H54 (cell line): ENCODE measurements at regions not wholly inside any gene's neighbourhood (a gene's known extent, or its start where the extent isn't known, plus 50 kb on each side); places are given as distances from the start of the nearest gene placed in this dataset.
"Not testable (repeated sequence)": the region's sequence is repeated elsewhere in the genome, so short reads cannot be mapped to it uniquely, and the experiment has no call there.

Experiments
- DNase-seq: peaks from one replicate; pipeline ENCODE4 v3.0.0; 2011; ENCODE audit warnings: low spot score, mixed read lengths; ENCODE audit not compliant: insufficient read length
- FAIRE-seq: peaks from 3 replicates; lab custom pipeline; 2011; peaks lifted over from hg19 to GRCh38; lab: Jason Lieb, UNC
- POLR2A ChIP-seq: IDR thresholded peaks from 2 replicates; pipeline ENCODE4 v1.6.1; 2011; ENCODE audit warnings: low read depth, mild to moderate bottlenecking, low read length

- FAIRE-seq (no peak), DNase-seq (no peak)
- TF ChIP-seq POLR2A, result no peak
These were observed 125.5 kb upstream of the FAR2 start for GRCh38 chr12:29023436-29024076.

DNA sequence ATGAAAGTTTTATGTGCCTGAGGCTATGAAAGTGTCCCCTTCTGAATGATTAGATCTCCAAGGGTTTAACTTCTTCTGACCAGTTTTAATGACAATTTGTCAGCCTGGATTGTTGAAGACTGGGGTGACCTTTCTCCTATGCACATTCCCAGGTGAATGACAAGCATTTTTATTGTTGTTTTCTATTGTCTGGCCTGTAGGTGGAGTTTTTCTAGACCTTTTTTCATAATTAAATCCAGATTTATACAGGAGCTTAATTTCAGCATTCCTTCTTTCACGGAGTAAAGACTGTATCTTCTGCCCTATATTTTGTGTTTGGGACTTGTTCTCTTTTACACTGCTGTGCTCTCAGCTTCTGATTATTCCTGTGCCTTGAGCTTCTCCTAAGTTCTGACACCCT is 125.0 kb upstream of the FAR2 start:
- FAIRE-seq, result no peak
- no peak for DNase-seq
- TF ChIP-seq POLR2A, result no peak

- no peak for DNase-seq
- TF ChIP-seq POLR2A, result no peak
- FAIRE-seq, result no peak
These were observed 123.1 kb upstream of the FAR2 start for GRCh38 chr12:29025937-29026336.

DNA sequence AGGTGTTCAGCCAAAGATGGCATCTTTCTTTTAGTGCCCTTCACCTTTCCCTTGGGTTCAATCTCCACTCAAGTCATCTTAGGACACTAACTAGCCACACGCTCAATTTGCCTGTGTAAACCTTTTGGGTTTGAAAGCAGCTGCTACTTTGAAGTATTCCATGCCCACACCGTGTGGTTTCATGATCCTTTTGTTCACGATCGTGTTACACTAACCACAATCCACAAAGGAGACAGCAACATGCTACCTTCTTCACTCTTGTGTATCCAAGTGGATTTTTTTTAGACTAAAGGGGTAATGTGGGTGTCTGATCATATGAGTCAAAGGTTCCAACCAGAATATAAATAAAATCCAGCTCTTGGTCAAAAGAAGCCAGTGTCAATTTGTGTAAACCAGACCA is 122.7 kb upstream of the FAR2 start:
- DNase-seq (no peak), FAIRE-seq (no peak)

GRCh38 chr12:29029484-29029883 is 119.6 kb upstream of the FAR2 start:
- not testable (repeated sequence) for DNase-seq, FAIRE-seq

More for the DNA sequence above, 122.7 kb upstream of the FAR2 start:
- no peak for TF ChIP-seq POLR2A

DNA sequence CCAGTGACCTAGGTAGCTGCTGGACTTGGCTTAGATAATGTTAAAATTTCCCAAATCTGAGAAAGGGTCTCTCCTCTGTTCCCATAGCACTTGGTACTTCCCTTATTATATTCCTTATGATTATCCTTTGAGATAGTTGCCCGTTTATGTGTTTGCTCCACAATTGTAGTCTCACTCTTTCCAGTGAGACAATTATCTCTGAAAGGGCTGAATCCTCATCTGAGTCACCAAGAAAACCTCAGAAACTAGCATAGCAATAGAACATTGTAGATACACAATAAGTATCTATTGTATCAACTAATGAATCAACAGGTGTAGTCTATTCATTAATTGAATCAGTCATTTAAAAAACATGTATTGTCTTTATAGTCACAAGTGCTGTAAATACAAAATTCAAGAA is 119.1 kb upstream of the FAR2 start:
- FAIRE-seq (no peak), DNase-seq (no peak)
- no peak for TF ChIP-seq POLR2A

- FAIRE-seq (no peak), DNase-seq (no peak)
- TF ChIP-seq POLR2A, result no peak
These were observed 116.6 kb upstream of the FAR2 start for GRCh38 chr12:29032446-29032845.

DNA sequence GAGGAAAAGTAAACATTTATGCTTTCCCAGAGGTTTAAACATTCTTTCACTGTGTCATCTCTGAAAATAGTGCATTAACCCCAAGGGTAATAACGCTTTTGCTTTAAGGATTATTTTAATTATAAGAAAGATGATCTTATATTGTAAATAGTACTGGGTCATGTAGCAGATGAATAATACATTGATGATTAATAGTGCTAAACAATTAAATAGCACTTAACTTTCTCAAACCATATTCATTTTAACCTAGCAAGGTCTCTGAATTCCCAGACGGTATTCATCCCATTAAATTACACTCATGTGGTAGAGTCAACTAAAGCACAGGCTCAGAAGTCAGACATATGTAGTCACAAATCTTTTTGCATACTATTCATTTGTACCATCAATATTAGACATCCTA is 115.6 kb upstream of the FAR2 start:
- no peak for FAIRE-seq
- TF ChIP-seq POLR2A, result no peak
- DNase-seq, result no peak

- TF ChIP-seq POLR2A, result no peak
- DNase-seq, result no peak
- no peak for FAIRE-seq
These were observed 114.0 kb upstream of the FAR2 start for GRCh38 chr12:29035112-29035511.

DNA sequence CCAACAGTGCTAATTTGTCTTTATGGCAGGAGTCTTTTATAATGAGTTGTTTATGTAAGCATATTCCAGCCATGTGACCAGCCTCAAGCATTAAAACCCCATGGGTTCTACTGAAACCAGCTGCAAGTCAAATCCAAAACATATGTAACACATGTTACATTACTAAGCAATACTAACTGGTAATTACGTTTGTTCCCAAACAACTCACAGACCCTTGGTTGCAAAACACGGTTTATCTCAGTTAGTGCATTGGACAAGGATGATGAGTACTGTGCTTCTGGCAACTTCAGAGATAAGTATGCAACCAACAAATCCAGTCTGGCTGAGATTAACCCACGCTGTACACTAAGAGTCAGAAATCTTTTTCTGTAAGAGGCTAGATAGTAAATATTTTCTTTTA is 110.1 kb upstream of the FAR2 start:
- TF ChIP-seq POLR2A, result no peak
- no peak for FAIRE-seq
- no peak for DNase-seq

DNA sequence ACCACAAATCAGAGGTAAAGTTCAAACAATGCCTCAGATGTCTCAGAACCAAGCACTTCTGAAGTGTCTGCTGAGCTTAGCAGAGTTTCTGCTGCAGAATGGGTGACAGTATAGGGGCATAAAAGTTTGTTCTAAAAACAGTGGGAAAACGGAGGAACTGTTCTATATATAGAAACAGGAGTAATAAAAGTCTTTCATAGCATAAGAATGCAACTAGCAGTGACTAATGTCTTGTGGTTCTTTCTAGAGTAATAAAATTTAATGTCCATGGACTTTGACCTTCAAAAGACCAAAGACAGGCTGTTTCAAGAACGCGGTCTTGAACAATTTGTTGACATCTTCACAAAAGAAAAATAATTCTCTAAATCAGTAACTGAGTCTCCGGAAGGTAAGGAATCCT is 107.5 kb upstream of the FAR2 start:
- DNase-seq (peak; percentile 4), FAIRE-seq (peak; percentile 75)

DNA sequence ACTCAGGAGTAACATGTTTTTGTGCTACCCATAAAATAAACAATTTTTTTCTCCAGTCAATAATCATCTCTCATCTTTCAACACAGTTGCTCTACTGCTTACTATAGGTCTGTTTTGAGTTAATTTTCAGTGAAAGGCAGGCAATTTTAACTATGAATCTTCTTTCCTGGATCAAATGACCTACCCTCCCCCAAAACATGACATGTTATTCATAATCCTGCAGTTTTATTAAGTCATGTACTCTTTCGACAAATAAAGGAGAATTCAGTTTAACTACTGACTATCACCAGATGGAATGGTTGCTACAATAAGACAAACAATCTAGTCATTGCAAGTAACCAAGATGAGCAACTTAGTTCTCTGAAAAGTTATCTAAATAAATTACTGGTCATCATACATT is 106.0 kb upstream of the FAR2 start:
- no peak for TF ChIP-seq POLR2A
- DNase-seq (no peak), FAIRE-seq (no peak)

More for the DNA sequence above, 107.5 kb upstream of the FAR2 start:
- TF ChIP-seq POLR2A, result no peak

- TF ChIP-seq POLR2A, result no peak
- DNase-seq, result no peak
- no peak for FAIRE-seq
These were observed 104.3 kb upstream of the FAR2 start for GRCh38 chr12:29044799-29045198.

- FAIRE-seq (no peak), DNase-seq (no peak)
- no peak for TF ChIP-seq POLR2A
These were observed 100.3 kb upstream of the FAR2 start for GRCh38 chr12:29048787-29049186.

DNA sequence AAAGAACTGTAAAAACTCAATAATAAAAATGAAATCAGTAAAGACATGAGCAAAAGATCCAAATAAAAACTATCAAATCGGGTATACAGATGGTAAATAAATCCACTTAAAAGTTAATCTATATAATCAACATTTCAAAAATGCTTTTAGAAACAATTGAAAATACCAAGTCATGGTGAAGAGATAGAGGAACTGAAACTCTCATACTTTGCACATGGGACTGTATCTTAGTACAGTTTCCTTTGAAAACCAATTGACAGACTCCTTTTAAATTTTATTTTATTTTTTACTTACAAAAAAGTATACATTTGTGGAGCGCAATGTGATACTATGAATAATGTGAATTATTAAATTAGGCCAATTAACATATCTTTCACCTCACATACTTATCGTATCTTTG is 98.6 kb upstream of the FAR2 start:
- DNase-seq (no peak), FAIRE-seq (no peak)
- TF ChIP-seq POLR2A, result no peak

GRCh38 chr12:29051221-29051620 is 97.9 kb upstream of the FAR2 start:
- TF ChIP-seq POLR2A, result no peak
- FAIRE-seq (no peak), DNase-seq (no peak)

DNA sequence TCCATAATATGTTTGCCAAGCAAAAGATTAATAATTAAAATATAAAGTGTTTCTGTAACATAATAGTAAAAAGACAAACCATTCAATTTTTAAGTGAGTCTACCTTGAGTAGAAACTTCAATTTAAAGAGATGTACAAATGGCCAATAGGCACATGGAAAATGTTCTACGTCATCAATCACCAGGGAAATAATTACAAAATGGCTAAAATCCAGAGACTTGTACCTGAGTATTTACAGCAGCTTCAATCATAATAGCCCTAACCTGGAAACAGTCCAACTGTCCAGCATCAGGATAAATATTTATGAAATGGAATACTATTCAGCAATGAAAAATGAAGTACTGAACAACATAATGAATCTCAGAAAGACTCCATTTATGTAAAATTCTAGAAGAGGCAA is 95.5 kb upstream of the FAR2 start:
- FAIRE-seq (peak; percentile 27), DNase-seq (no peak)
- TF ChIP-seq POLR2A, result no peak
